A549 (cell line): ENCODE measurements at regions not wholly inside any gene's neighbourhood (a gene's known extent, or its start where the extent isn't known, plus 50 kb on each side); places are given as distances from the start of the nearest gene placed in this dataset.

Experiments
- CEBPB ChIP-seq, 2 experiments: fragments of >200 bp in 1 of 2; sonication (Bioruptor Twin) in 1 of 2; formaldehyde crosslinking in 1 of 2; IDR thresholded peaks; 2 replicates each; pipeline ENCODE4 v1.6.1; 2012 to 2016
- CHD2 ChIP-seq: fragments of 150-350 bp; IDR thresholded peaks from 2 replicates; pipeline ENCODE4 v1.6.1; 2014; ENCODE audit warnings: low read length; ENCODE audit not compliant: partially characterized antibody
- ESRRA ChIP-seq: fragments of 150-350 bp; IDR thresholded peaks from 2 replicates; pipeline ENCODE4 v1.6.1; 2014; ENCODE audit warnings: mild to moderate bottlenecking, low read length, borderline replicate concordance
- HDAC2 ChIP-seq: fragments of 200-600 bp; sonication (generic); IDR thresholded peaks from 2 replicates; pipeline ENCODE4 v1.6.1; 2016
- MAZ ChIP-seq: fragments of 150-350 bp; IDR thresholded peaks from 2 replicates; pipeline ENCODE4 v1.6.1; 2014; ENCODE audit warnings: antibody characterized with exemption, low read depth, low read length, borderline replicate concordance
- POLR2A ChIP-seq: IDR thresholded peaks from 2 replicates; pipeline ENCODE4 v1.6.1; 2012; ENCODE audit warnings: mild to moderate bottlenecking, low read length
- RFX5 ChIP-seq: fragments of 450-650 bp; IDR thresholded peaks from 2 replicates; pipeline ENCODE4 v1.7.1; 2014; ENCODE audit warnings: antibody characterized with exemption, mild to moderate bottlenecking, moderate library complexity
- SMC3 ChIP-seq: fragments of >200 bp; sonication (Bioruptor Twin); formaldehyde crosslinking; IDR thresholded peaks from 3 replicates; pipeline ENCODE4 v1.6.1; 2018; ENCODE audit warnings: inconsistent platforms
- SREBF2 ChIP-seq: fragments of 450-650 bp; IDR thresholded peaks from 2 replicates; pipeline ENCODE4 v1.6.1; 2014; ENCODE audit warnings: mild to moderate bottlenecking, moderate library complexity
- TF ChIP-seq, protein P1 (sequence below): fragments of 200-600 bp; sonication (generic); IDR thresholded peaks from 2 replicates; pipeline ENCODE4 v1.6.1; 2016; ENCODE audit warnings: antibody characterized with exemption, mild to moderate bottlenecking, moderate library complexity
- TF ChIP-seq, protein P2 (sequence below): fragments of >200 bp; sonication (Bioruptor Twin); formaldehyde crosslinking; IDR thresholded peaks from 3 replicates; pipeline ENCODE4 v1.5.1; 2016
- TF ChIP-seq, protein P3 (sequence below): IDR thresholded peaks from 2 replicates; pipeline ENCODE4 v1.6.1; 2012

DNA sequence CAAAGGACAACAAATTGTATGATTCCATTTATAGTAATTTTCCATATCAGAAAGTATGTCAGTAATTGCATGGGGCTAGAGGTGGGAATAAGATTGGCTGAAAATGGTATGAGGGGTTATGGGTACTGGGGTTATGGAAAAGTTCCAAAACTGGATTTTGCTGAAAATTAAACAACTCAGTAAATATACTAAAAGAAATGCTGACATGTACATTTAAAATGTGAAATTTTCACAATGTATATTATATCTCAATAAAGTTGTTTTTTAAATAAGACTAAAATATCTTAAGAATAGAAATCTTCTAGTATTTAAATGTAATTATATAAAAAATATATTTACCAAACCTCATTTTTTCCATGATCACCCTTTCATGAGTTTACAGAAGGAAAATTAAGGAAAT is 844.9 kb upstream of the SLIT2 start:
- TF ChIP-seq, protein P1, sequence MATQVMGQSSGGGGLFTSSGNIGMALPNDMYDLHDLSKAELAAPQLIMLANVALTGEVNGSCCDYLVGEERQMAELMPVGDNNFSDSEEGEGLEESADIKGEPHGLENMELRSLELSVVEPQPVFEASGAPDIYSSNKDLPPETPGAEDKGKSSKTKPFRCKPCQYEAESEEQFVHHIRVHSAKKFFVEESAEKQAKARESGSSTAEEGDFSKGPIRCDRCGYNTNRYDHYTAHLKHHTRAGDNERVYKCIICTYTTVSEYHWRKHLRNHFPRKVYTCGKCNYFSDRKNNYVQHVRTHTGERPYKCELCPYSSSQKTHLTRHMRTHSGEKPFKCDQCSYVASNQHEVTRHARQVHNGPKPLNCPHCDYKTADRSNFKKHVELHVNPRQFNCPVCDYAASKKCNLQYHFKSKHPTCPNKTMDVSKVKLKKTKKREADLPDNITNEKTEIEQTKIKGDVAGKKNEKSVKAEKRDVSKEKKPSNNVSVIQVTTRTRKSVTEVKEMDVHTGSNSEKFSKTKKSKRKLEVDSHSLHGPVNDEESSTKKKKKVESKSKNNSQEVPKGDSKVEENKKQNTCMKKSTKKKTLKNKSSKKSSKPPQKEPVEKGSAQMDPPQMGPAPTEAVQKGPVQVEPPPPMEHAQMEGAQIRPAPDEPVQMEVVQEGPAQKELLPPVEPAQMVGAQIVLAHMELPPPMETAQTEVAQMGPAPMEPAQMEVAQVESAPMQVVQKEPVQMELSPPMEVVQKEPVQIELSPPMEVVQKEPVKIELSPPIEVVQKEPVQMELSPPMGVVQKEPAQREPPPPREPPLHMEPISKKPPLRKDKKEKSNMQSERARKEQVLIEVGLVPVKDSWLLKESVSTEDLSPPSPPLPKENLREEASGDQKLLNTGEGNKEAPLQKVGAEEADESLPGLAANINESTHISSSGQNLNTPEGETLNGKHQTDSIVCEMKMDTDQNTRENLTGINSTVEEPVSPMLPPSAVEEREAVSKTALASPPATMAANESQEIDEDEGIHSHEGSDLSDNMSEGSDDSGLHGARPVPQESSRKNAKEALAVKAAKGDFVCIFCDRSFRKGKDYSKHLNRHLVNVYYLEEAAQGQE: no peak
- TF ChIP-seq, protein P2, sequence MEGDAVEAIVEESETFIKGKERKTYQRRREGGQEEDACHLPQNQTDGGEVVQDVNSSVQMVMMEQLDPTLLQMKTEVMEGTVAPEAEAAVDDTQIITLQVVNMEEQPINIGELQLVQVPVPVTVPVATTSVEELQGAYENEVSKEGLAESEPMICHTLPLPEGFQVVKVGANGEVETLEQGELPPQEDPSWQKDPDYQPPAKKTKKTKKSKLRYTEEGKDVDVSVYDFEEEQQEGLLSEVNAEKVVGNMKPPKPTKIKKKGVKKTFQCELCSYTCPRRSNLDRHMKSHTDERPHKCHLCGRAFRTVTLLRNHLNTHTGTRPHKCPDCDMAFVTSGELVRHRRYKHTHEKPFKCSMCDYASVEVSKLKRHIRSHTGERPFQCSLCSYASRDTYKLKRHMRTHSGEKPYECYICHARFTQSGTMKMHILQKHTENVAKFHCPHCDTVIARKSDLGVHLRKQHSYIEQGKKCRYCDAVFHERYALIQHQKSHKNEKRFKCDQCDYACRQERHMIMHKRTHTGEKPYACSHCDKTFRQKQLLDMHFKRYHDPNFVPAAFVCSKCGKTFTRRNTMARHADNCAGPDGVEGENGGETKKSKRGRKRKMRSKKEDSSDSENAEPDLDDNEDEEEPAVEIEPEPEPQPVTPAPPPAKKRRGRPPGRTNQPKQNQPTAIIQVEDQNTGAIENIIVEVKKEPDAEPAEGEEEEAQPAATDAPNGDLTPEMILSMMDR: no peak
- TF ChIP-seq ESRRA (no peak), POLR2A (no peak), CEBPB (IDR thresholded peaks at IDR 0.05) (no peak), CHD2 (no peak), MAZ (no peak), RFX5 (no peak), SMC3 (no peak), SREBF2 (no peak), HDAC2 (no peak)
- TF ChIP-seq, protein P3, sequence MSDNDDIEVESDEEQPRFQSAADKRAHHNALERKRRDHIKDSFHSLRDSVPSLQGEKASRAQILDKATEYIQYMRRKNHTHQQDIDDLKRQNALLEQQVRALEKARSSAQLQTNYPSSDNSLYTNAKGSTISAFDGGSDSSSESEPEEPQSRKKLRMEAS: no peak
